Suppressor macrophage treated with lipopolysaccharide for 1 hour (primary cell): ENCODE measurements at regions not wholly inside any gene's neighbourhood (a gene's known extent, or its start where the extent isn't known, plus 50 kb on each side); places are given as distances from the start of the nearest gene placed in this dataset.

Experiments
- DNase-seq, 3 donors: peaks; one replicate each; pipeline ENCODE4 v3.0.0-alpha.2; 2020 to 2022

- DNase-seq: no peak
These were observed 399.2 kb downstream of the NLGN4X start for GRCh38 chrX:5829469-5829868.

- no peak for DNase-seq
These were observed 399.6 kb downstream of the NLGN4X start for GRCh38 chrX:5829060-5829459.

- DNase-seq: no peak
These were observed 404.8 kb downstream of the NLGN4X start for GRCh38 chrX:5823903-5824302.

- no peak for DNase-seq
These were observed 418.0 kb downstream of the NLGN4X start for GRCh38 chrX:5810636-5811035.

GRCh38 chrX:5807181-5807580, 421.5 kb downstream of the NLGN4X start:
- DNase-seq: no peak

GRCh38 chrX:5802391-5802790, 426.3 kb downstream of the NLGN4X start:
- DNase-seq: no peak

- DNase-seq: peak in 1 of 3 donors; percentile 1
These were observed 436.9 kb downstream of the NLGN4X start for GRCh38 chrX:5791721-5792120.

GRCh38 chrX:5788910-5789309, 439.8 kb downstream of the NLGN4X start:
- DNase-seq: no peak

- no peak for DNase-seq
These were observed 447.8 kb downstream of the NLGN4X start for GRCh38 chrX:5780821-5781220.

GRCh38 chrX:5775846-5776430, 452.7 kb downstream of the NLGN4X start:
- DNase-seq: peak; percentile 6 to 47 (median 36)

GRCh38 chrX:5774446-5774845, 454.2 kb downstream of the NLGN4X start:
- peak; percentile 4 to 22 (median 20) for DNase-seq

GRCh38 chrX:5771441-5771840, 457.2 kb downstream of the NLGN4X start:
- peak; percentile 2 to 54 (median 44) for DNase-seq

GRCh38 chrX:5756616-5757015, 472.1 kb downstream of the NLGN4X start:
- DNase-seq: no peak

- DNase-seq: no peak
These were observed 475.4 kb downstream of the NLGN4X start for GRCh38 chrX:5753291-5753690.

GRCh38 chrX:5752831-5753230, 475.8 kb downstream of the NLGN4X start:
- DNase-seq: no peak

- DNase-seq: no peak
These were observed 480.0 kb downstream of the NLGN4X start for GRCh38 chrX:5748586-5749150.

- DNase-seq: no peak
These were observed 482.4 kb downstream of the NLGN4X start for GRCh38 chrX:5746231-5746630.

GRCh38 chrX:5733501-5733900, 495.2 kb downstream of the NLGN4X start:
- peak in 2 of 3 donors; percentile 21 to 22 for DNase-seq

GRCh38 chrX:5730556-5730955, 498.1 kb downstream of the NLGN4X start:
- no peak for DNase-seq

- peak; percentile 79 to 88 (median 83) for DNase-seq
These were observed 502.4 kb downstream of the NLGN4X start for GRCh38 chrX:5726224-5726623.

GRCh38 chrX:5724123-5724522, 504.5 kb downstream of the NLGN4X start:
- DNase-seq: no peak

- no peak for DNase-seq
These were observed 510.0 kb downstream of the NLGN4X start for GRCh38 chrX:5718651-5719050.

GRCh38 chrX:5716666-5717065, 512.0 kb downstream of the NLGN4X start:
- no peak for DNase-seq

- peak in 2 of 3 donors; percentile 41 to 45 for DNase-seq
These were observed 520.4 kb downstream of the NLGN4X start for GRCh38 chrX:5708251-5708650.

GRCh38 chrX:5702890-5703289, 525.8 kb downstream of the NLGN4X start:
- no peak for DNase-seq
